GM12872 (cell line): ENCODE measurements at regions not wholly inside any gene's neighbourhood (a gene's known extent, or its start where the extent isn't known, plus 50 kb on each side); places are given as distances from the start of the nearest gene placed in this dataset.

Source experiments
- TF ChIP-seq, protein P1 (sequence below): IDR thresholded peaks from 3 replicates; pipeline ENCODE4 v1.5.1; 2011; ENCODE audit warnings: low read depth, mild to moderate bottlenecking, low read length, moderate library complexity; ENCODE audit not compliant: insufficient read depth

DNA sequence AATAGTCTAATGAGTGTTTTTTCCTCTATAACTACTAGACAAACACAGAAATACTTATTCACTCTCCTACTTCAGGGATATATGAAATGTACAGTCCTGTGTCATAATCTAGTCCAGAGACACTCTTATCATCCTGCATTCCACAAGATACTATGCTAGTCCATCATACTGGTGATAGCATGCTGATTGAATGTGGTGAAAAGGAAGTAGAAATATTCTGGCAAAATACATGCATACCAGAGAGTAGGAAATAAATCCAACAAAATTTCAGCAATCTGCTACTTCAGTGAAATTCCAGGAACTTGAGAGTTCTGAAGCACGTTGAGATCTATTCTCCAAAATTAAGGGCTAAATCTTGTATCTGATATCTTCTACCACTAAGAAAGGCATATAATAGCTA lies 353.9 kb downstream of the PID1 start:
- TF ChIP-seq, protein P1, sequence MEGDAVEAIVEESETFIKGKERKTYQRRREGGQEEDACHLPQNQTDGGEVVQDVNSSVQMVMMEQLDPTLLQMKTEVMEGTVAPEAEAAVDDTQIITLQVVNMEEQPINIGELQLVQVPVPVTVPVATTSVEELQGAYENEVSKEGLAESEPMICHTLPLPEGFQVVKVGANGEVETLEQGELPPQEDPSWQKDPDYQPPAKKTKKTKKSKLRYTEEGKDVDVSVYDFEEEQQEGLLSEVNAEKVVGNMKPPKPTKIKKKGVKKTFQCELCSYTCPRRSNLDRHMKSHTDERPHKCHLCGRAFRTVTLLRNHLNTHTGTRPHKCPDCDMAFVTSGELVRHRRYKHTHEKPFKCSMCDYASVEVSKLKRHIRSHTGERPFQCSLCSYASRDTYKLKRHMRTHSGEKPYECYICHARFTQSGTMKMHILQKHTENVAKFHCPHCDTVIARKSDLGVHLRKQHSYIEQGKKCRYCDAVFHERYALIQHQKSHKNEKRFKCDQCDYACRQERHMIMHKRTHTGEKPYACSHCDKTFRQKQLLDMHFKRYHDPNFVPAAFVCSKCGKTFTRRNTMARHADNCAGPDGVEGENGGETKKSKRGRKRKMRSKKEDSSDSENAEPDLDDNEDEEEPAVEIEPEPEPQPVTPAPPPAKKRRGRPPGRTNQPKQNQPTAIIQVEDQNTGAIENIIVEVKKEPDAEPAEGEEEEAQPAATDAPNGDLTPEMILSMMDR = no peak

GRCh38 chr2:228916416-228917090 lies 354.5 kb downstream of the PID1 start:
- TF ChIP-seq, protein P1 = no peak

DNA sequence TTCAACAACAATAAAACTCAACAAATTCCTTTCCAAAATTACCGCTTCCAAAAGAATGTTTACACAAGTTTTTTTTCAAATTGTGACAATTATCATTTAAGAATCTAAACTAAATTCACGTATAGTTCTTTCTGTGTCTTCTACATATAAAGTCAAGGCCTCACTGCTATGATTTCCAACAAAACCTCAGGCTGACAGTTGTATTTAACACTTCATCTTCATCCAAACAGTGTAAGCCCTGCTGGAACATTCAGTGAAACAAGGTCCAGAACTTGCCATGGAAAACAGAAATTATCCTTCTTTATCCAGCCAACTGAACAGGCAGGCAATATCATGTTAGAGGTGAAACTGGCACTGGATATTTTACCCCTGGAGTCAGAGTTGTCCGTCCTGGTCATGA lies 357.9 kb downstream of the PID1 start:
- TF ChIP-seq, protein P1 = no peak

GRCh38 chr2:228902176-228902575 lies 368.9 kb downstream of the PID1 start:
- TF ChIP-seq, protein P1 = no peak

DNA sequence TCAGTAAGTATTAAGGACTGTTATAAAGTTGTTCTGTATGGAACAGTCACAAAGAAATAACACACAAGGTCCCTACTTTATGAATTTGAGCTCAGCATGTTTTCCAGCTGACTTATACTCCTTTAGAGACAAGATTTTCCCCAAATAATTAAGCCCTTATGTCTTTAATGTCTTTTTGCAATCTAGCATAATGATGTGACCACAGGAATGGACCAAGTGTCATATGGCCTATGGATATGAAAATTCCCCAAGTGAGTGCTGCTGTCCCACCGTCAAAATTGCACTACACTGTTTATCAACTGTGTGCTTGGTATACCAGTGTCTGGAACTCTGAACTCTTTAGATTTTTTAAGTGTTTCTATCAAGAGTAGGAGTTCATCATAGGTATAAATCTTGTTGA lies 369.6 kb downstream of the PID1 start:
- TF ChIP-seq, protein P1 = no peak

DNA sequence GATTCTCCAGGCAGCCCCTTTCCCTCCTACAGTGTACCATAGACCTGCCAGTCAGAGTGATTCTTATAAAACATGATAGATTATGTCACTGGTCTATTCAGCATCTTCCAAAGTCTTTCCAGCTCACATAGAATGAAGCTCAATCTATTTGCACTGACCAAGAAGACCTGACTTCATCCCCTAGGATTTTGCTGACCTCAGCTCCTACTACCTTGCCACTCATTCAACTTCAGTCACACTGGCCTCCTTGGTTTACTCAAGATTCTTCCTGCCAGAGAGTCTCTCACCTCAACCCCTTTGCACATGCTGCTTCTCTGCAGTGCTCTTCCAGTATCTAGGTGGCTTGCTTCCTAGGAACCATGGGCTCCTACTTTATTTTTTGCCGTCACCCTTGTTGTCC lies 392.9 kb downstream of the PID1 start:
- TF ChIP-seq, protein P1 = no peak

GRCh38 chr2:228876276-228876675 lies 394.8 kb downstream of the PID1 start:
- TF ChIP-seq, protein P1 = no peak
